Neuronal stem cell (in vitro differentiated cells): ENCODE measurements at regions not wholly inside any gene's neighbourhood (a gene's known extent, or its start where the extent isn't known, plus 50 kb on each side); places are given as distances from the start of the nearest gene placed in this dataset.

Experiments used
- DNase-seq: peaks from one replicate; pipeline ENCODE4 v3.0.0-alpha.2; 2013; ENCODE audit warnings: low spot score
- H2AFZ ChIP-seq: one replicate; pipeline ENCODE4 v1.6.1; 2013; ENCODE audit warnings: mild to moderate bottlenecking, low read length, inconsistent platforms
- H2AK5ac ChIP-seq: 2 replicates; pipeline ENCODE4 v1.6.1; 2013; ENCODE audit warnings: low read depth, mild to moderate bottlenecking, inconsistent platforms, low read length, moderate library complexity, mixed read lengths
- H2BK120ac ChIP-seq: 2 replicates; pipeline ENCODE4 v1.6.1; 2013; ENCODE audit warnings: low read depth, mild to moderate bottlenecking, inconsistent platforms, low read length, moderate library complexity, mixed read lengths
- H2BK12ac ChIP-seq: one replicate; pipeline ENCODE4 v1.6.1; 2013; ENCODE audit warnings: low read length, inconsistent platforms
- H2BK15ac ChIP-seq: 2 replicates; pipeline ENCODE4 v1.6.1; 2013; ENCODE audit warnings: mild to moderate bottlenecking, low read length, inconsistent platforms, mixed read lengths
- H2BK5ac ChIP-seq: one replicate; pipeline ENCODE4 v1.6.1; 2013; ENCODE audit warnings: inconsistent platforms, mild to moderate bottlenecking, low read length, moderate library complexity
- H3K14ac ChIP-seq: one replicate; pipeline ENCODE4 v1.6.1; 2013; ENCODE audit warnings: low read length, inconsistent platforms
- H3K18ac ChIP-seq: 2 replicates; pipeline ENCODE4 v1.6.1; 2013; ENCODE audit warnings: low read length, inconsistent platforms
- H3K23ac ChIP-seq: 2 replicates; pipeline ENCODE4 v1.6.1; 2013; ENCODE audit warnings: low read depth, mild to moderate bottlenecking, mixed read lengths, low read length, inconsistent platforms; ENCODE audit not compliant: poor library complexity
- H3K27ac ChIP-seq: replicated peaks from 3 replicates; pipeline ENCODE4 v1.5.1; 2013; ENCODE audit warnings: low read length, inconsistent platforms
- H3K27me3 ChIP-seq, 3 experiments: 2 replicates each; pipeline ENCODE4 v1.6.1; 2013; ENCODE audit warnings: low read length in 3 of 3, mild to moderate bottlenecking in 2 of 3, inconsistent platforms in 1 of 3, low read depth in 1 of 3, mixed read lengths in 1 of 3, moderate library complexity in 1 of 3; ENCODE audit not compliant: control insufficient read depth in 3 of 3, insufficient read depth in 3 of 3
- H3K36me3 ChIP-seq, 2 donors: replicated peaks in 1 of 2; 2 replicates each; pipeline ENCODE4 v1.6.1; 2013; ENCODE audit warnings: low read length in 2 of 2; ENCODE audit not compliant: control insufficient read depth in 2 of 2, insufficient read depth in 2 of 2
- H3K4ac ChIP-seq: 2 replicates; pipeline ENCODE4 v1.6.1; 2013; ENCODE audit warnings: inconsistent platforms, mild to moderate bottlenecking, low read length, moderate library complexity
- H3K4me1 ChIP-seq, 2 donors: 1 replicate in 1 of 2; 2 replicates in 1 of 2; pipeline ENCODE4 v1.6.1; 2013; ENCODE audit warnings: low read length in 2 of 2, low read depth in 1 of 2; ENCODE audit not compliant: control insufficient read depth in 2 of 2, insufficient read depth in 1 of 2
- H3K4me2 ChIP-seq: one replicate; pipeline ENCODE4 v1.6.1; 2013; ENCODE audit warnings: mild to moderate bottlenecking, low read length, inconsistent platforms; ENCODE audit not compliant: insufficient read depth, poor library complexity, severe bottlenecking
- H3K4me3 ChIP-seq, 2 donors: 2 replicates each; pipeline ENCODE4 v1.5.1; 2013; ENCODE audit warnings: low read length in 2 of 2, mild to moderate bottlenecking in 2 of 2, inconsistent platforms in 1 of 2, moderate library complexity in 1 of 2
- H3K79me1 ChIP-seq: one replicate; pipeline ENCODE4 v1.6.1; 2013; ENCODE audit warnings: low read depth, mild to moderate bottlenecking, inconsistent platforms, low read length, moderate library complexity
- H3K9ac ChIP-seq: one replicate; pipeline ENCODE4 v1.6.1; 2013; ENCODE audit warnings: mild to moderate bottlenecking, low read depth, low read length, inconsistent platforms; ENCODE audit not compliant: poor library complexity
- H3K9me3 ChIP-seq, 2 donors: replicated peaks in 1 of 2; 2 replicates each; pipeline versions ENCODE3 to v1.6.1; 2013; ENCODE audit warnings: low read length in 2 of 2, mild to moderate bottlenecking in 2 of 2, inconsistent platforms in 1 of 2, low read depth in 1 of 2, mixed read lengths in 1 of 2, moderate library complexity in 1 of 2; ENCODE audit not compliant: control insufficient read depth in 2 of 2, insufficient read depth in 1 of 2
- H4K8ac ChIP-seq: one replicate; pipeline ENCODE4 v1.6.1; 2013; ENCODE audit warnings: low read depth, mild to moderate bottlenecking, inconsistent platforms, low read length, moderate library complexity
- H4K91ac ChIP-seq: one replicate; pipeline ENCODE4 v1.6.1; 2013; ENCODE audit warnings: low read length, low read depth, mild to moderate bottlenecking, inconsistent platforms; ENCODE audit not compliant: poor library complexity
- WGBS, 2 donors: extraction: QIAGEN DNeasy Blood & Tissue Kit; methylation state at CpG; one replicate each; pipeline ENCODE4 v1.1.7; 2013; ENCODE audit warnings: missing lambda C conversion rate in 2 of 2, mixed read lengths in 1 of 2; ENCODE audit not compliant: insufficient read length in 2 of 2, insufficient replicate concordance in 1 of 2; ENCODE audit errors: extremely low coverage in 2 of 2; 5-methylcytosine and 5-hydroxymethylcytosine counted together

DNA sequence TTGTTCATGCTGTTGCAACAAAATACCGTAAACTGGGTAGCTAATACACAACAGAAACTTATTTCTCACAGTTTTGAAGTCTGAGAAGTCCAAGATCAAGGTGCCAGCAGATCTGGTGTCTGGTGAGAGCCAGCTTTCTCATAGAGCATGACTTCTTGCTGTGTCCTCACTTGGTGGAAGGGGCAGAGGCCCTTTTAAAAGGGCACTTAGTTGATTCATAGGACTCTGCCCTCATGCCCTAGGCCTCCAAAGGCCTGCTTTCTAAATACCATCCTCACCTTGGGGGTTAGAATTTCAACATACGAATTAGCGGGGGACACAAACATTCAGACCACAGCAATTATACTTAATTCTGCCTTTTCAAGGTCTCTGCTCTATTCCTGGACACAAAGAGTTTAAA is 52.3 kb upstream of the FDX1 start:
- Histone ChIP-seq H3K4me3 (no peak overlapping the region), H2BK5ac (no peak overlapping the region), H3K27ac (no peak overlapping the region), H4K8ac (no peak overlapping the region), H3K18ac (no peak overlapping the region), H2BK12ac (no peak overlapping the region), H2AFZ (no peak overlapping the region), H2AK5ac (no peak overlapping the region), H3K36me3 (no peaks in the 10 kb centered on the region), H3K23ac (no peak overlapping the region), H3K9me3 (no peaks in the 10 kb centered on the region), H3K4me1 (peaks cover 2 to 6% of the 10 kb centered on the region in 2 donors), H2BK15ac (no peak overlapping the region), H3K79me1 (no peaks in the 10 kb centered on the region), H2BK120ac (no peak overlapping the region), H3K14ac (no peak overlapping the region), H3K4me2 (no peak overlapping the region), H3K9ac (no peak overlapping the region), H4K91ac (no peak overlapping the region), H3K27me3 (no peaks in the 10 kb centered on the region), H3K4ac (no peak overlapping the region)
- no CpG with 5 or more reads among the region's 3 CpGs for WGBS, 2 donors
- no peak for DNase-seq

DNA sequence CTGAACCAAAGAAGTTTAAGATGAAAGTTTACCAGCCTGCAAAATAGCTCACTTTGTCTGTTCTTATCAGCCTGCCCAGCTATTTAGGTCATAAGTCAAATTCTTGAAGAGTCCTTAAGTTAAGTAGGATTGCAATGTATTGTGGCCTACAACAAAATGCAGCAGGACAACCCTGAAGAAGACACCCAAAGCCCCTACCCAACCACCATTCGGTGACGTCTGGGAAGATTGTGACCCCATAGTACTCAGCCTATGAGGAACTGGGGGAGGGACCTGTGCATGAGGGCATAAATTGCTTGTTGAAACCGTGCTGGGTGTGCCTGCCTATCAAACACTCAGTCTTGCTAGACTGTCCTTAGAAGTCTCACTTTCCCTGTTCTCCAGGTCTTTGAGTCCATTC is 50.5 kb upstream of the FDX1 start:
- no peak overlapping the region for H3K9ac ChIP-seq
- no peak overlapping the region for H2BK12ac ChIP-seq
- no peak overlapping the region for H3K23ac ChIP-seq
- H4K8ac ChIP-seq, result peak overlapping the region; percentile 93
- peaks cover 2 to 3% of the 10 kb centered on the region in 2 donors for H3K4me1 ChIP-seq
- H3K14ac ChIP-seq, result no peak overlapping the region
- H3K79me1 ChIP-seq, result no peaks in the 10 kb centered on the region
- no peaks in the 10 kb centered on the region for H3K9me3 ChIP-seq
- no peak overlapping the region for H2AK5ac ChIP-seq
- no peak overlapping the region for H3K18ac ChIP-seq
- no peaks in the 10 kb centered on the region for H3K27me3 ChIP-seq
- DNase-seq, result no peak
- no CpG with 5 or more reads among the region's 3 CpGs for WGBS, 2 donors
- no peak overlapping the region for H3K4me3 ChIP-seq
- H2BK5ac ChIP-seq, result no peak overlapping the region
- no peak overlapping the region for H4K91ac ChIP-seq
- H3K36me3 ChIP-seq, result no peaks in the 10 kb centered on the region
- H2AFZ ChIP-seq, result no peak overlapping the region
- no peak overlapping the region for H3K27ac ChIP-seq
- H2BK120ac ChIP-seq, result no peak overlapping the region
- no peak overlapping the region for H2BK15ac ChIP-seq
- H3K4ac ChIP-seq, result no peak overlapping the region
- H3K4me2 ChIP-seq, result no peak overlapping the region

DNA sequence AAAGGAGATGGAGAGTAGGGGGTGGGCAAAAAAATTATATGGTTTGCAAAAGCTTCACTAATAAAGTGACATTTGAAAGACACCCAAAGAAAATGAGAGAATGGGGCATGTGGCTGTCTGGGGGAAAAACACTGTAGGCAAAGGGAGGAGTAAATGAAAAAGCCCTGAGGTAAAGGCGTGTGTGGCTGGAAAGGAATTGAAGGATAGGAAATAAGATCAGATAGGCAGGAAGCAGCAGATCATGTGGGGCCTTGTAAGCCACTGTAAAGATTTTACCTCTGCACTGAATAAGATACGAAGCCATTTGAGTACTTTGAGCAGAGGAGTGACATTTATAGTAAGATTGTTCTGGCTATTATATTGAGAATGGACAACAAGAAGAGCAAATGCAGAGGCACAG is 49.8 kb upstream of the FDX1 start:
- no peak for DNase-seq
- no peak overlapping the region for H3K27ac ChIP-seq
- no peak overlapping the region for H2AFZ ChIP-seq
- no peak overlapping the region for H3K4me2 ChIP-seq
- no peak overlapping the region for H3K14ac ChIP-seq
- no peak overlapping the region for H2AK5ac ChIP-seq
- no peak overlapping the region for H4K91ac ChIP-seq
- no peaks in the 10 kb centered on the region for H3K27me3 ChIP-seq
- H2BK5ac ChIP-seq, result no peak overlapping the region
- no peak overlapping the region for H3K18ac ChIP-seq
- H3K9ac ChIP-seq, result no peak overlapping the region
- H2BK15ac ChIP-seq, result no peak overlapping the region
- H2BK120ac ChIP-seq, result no peak overlapping the region
- H3K36me3 ChIP-seq, result no peaks in the 10 kb centered on the region
- H3K4me3 ChIP-seq, result no peak overlapping the region
- no peak overlapping the region for H3K4ac ChIP-seq
- H3K9me3 ChIP-seq, result no peaks in the 10 kb centered on the region
- H2BK12ac ChIP-seq, result no peak overlapping the region
- no peak overlapping the region for H3K23ac ChIP-seq
- peaks cover 2 to 3% of the 10 kb centered on the region in 2 donors for H3K4me1 ChIP-seq
- no peaks in the 10 kb centered on the region for H3K79me1 ChIP-seq
- no CpG with 5 or more reads among the region's 2 CpGs for WGBS, 2 donors
- H4K8ac ChIP-seq, result no peak overlapping the region
